ENCODE measurements at regions not wholly inside any gene's neighbourhood (a gene's known extent, or its start where the extent isn't known, plus 50 kb on each side); places are given as distances from the start of the nearest gene placed in this dataset.
"Not testable (repeated sequence)": the region's sequence is repeated elsewhere in the genome, so short reads cannot be mapped to it uniquely, and the experiment has no call there.

DNA sequence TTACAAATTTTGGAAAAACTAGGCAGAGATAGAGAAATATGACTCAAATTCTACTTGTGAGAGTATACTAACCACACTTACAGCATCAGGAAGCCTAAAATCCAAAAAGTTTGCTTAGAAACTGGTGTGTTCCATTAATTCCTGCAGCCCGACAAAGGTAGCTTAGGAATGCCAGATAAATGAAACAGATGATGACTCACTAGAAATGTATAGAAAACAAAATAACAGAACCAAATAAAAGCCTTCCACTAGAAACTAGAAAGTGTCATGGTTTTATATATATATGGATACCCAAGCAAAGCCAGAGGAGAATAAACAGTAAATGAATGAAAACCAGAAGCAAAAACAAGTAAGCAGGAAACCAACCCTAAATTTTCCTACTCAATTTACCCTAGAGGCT is 272.2 kb upstream of the PRDM9 start:
- no peak for DNase-seq (ENCODE audit: low read depth)

DNA sequence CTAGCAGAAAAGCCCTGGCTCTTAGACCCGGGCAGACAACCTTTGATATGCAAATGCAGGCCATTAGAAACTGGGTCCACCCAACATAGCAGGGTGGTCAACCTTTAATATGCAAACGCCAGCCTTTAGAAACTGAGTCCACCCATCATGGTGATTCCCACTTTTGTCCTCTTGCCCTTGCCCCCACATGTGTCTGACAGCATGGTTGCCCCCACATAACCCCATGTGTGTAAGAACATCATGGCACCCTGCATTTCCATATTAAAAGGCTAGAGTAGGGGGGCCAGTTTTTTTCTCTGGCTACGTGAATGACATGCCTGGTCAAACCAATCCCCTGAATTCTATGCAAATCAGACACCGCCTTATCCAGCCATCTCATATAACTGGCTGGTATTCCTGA is 273.2 kb upstream of the PRDM9 start:
- no peak for DNase-seq (ENCODE audit: low read depth)

DNA sequence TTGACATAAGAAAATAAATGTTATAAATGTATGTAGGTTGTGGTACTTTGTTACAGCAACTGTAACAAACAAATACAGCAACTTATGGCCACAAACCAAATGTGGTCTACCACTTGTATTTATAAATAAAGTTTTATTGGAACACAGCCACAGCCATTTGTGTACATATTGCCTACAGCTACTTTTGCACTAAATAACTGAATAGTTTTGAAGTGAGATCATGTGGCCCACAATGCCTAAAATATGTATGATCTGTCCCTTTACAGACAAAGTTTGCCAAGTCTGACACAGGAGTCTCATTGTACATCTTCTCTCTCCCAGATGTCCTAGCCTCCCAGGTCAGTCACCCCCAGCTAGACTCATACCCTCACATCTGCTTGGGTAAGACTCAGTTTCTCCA is 283.6 kb upstream of the PRDM9 start:
- DNase-seq (ENCODE audit: low read depth): no peak

DNA sequence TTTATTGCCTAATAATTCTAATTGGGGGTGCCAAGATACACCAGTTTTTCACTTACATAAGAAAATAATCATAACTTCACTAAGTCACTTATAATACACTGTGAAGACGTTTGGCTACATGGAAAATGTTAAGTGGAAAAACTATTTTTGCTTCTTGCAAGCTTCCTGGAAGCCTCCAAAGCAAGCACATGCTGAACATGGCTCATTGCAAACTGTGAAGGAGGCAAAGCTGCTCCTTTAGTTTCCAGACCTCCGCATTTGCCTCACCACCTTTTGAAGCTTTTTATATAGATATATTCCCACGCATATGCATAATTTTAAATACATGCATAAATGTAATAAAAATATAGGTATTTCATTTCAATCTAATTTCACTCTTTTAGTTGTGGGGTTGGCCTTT is 285.6 kb upstream of the PRDM9 start:
- no peak for DNase-seq (ENCODE audit: low read depth)

DNA sequence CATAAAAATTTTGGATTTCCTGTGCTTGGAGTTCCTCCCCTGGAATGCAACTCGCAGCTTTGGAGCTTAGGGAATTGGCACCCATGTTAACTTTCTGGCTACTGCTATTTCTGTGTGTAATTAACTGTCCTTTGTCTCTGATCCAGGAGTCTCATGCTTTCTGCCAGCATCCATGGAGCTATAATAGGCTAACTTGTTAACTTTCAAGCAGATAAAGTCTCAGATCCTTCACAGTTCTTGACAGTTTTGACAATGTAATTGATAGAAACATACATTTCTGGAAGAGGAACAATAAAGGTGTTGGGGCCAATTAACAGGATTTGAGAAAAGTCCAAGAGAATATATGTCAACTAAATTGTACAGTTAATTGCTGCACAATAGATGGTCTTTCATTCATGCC is 290.2 kb upstream of the PRDM9 start:
- no peak for DNase-seq (ENCODE audit: low read depth)

DNA sequence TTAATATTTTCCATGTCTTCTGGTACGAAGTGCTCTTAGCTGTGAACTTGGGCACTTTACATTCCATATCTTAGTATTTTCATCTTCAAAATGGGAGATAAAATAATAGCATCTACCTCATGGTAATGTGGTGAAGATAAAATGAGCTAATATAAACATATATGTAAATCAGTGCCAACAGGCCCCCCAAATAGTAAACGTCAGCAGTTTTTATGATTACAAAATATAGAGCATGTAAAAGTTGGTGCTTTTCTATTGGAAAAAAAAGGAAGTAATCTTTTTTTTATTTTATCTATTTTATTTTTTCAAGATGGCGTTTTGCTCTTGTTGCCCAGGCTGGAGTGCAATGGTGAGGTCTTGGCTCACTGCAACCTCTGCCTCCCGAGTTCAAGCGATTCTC is 291.1 kb upstream of the PRDM9 start:
- DNase-seq (ENCODE audit: low read depth): no peak

DNA sequence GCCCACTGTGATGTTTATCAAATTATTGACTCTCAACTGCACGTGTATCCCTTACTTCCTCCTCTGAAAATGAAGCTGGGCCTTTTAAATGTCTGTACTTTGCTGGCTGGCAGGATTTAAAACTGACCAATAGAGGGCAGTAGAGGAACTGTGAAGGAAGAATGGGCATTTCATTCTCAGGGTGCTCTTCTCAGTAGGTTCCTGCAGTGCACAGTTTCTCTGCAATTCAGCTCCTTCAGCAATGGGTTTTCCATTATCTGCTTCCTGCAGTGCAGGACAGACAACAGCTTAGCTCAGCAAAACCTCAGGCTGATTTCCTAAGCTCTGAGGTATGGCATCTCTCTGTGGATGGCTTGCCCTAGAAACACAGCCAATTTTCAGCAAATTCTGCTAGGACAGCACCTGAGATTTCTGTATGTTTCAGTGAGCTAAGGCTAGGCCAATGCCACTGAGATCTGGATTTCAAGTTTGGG is 298.4 kb upstream of the PRDM9 start:
- peak; percentile 18 for DNase-seq (ENCODE audit: low read depth)

DNA sequence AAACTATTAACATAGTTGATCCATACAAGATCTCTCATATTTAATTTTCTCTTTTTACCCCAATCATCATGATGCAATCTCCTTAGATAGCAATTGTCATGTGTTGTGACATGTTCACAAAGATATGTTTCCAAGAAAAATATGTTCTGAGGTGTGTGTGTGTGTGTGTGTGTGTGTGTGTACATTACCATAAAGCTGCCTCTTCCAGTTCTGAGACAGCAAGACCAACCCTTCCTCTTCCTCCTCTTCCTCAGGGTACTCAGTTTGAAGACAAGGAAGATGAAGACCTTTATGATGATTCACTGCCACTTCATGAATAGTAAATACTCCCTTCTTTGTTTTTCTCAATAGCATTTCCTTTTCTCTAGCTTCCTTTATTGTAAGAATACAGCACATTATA is 303.3 kb upstream of the PRDM9 start:
- DNase-seq (ENCODE audit: low read depth): no peak

DNA sequence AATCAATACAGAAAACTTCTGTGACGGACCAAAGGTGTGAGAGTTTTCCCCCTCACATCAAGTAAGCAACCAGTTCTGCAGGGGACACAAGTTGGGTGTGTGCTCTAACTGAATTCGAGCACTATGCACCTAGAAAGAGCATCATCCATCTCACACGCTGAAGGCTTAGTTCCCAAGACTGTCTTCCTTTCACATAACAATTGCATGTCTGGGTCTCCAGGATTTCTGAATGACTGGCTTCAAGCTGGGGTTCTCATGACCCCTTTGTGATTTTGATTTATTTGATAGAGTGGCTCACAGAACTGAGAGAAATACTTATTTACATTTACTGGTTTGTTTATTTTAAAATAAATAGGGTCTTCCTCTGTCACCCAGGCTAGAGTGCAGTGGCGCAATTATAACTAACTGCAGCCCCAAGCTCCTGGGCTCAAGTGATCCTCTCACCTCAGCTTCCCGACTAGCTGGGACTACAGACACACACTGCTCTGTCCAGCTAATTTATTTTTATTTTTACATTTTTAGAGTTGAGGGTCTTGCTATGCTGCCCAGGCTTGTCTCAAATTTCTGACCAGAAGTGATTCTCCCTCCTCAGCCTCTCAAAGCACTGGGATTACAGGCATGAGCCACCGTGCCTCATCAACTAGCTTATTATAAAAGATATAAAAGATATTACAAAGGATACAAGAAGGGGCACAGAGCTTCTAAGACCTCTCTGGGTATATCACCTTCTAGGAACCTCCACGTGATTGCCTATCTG is 316.7 kb upstream of the CDH12 start:
- no peak for DNase-seq (ENCODE audit: low read depth)

DNA sequence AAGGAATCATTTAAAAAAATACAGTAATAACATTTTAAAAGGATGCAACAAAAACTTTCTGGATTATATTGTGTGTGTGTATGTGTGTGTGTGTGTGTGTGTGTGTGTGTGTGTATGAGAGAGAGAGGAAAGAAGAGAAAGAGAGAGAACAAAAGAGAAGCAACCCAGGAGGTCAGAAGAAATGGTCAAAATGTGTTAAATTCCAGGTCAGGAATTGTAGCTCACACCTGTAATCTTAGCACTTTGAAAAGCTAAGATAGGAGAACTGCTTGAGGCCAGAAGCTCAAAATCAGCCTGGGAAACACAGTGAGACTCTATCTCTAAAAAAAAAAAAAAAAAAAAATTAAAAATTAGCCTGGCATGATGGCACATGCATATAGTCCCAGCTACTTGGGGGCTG is 311.8 kb upstream of the CDH12 start:
- DNase-seq (ENCODE audit: low read depth): no peak

DNA sequence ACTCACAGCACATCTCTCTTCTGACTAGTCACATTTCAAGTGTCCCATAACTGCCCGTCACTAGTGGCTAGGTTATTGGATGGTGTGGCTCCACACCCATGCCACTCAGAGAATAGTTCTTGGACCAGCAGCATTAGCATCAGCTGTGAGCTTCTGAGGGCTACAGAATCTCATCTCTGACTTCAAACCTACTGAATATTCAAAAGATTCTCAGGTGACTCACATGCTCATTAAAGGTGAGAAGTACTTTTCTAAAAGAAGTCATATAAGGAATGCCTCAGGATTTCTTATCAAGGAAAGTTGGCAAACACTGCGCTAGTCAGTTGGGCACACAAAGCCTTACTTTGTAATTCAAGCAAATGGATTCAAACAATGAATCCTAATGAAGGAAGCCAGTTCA is 305.0 kb upstream of the CDH12 start:
- DNase-seq (ENCODE audit: low read depth): no peak

DNA sequence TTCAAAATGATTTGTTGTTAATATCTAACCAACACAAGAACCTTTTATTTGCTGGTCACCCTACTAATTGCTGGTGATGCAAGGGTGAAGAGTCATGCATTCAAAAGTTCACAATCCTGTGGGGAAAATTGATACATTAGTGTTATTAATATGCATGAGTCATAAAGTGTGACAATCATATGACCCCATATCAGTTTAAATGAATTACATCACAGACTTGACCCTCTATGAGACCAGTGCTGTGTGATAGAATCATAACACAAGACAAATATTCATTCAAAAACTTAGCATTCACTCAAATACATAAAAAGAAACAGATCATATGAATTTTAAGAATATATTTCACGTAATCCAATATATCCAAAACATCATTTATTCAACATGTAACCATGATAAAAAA is 304.6 kb upstream of the CDH12 start:
- no peak for DNase-seq (ENCODE audit: low read depth)

DNA sequence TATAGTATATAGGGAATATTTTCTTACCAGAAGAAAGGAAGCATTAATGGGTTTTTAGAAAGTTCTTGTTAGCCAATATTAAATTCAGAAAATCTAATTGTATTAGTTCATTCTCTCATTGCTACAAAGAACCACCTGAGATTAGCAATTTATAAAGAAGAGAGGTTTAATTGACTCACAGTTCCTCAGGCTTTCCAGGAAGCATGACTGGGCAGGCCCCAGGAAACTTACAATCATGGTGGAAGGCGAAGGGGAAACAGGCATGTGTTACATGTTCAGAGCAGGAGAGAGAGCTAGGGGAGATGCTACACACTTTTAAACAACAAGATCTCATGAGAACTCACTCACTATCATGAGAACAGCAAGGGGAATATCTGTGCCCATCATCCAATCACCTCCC is 304.0 kb upstream of the CDH12 start:
- DNase-seq (ENCODE audit: low read depth): no peak

DNA sequence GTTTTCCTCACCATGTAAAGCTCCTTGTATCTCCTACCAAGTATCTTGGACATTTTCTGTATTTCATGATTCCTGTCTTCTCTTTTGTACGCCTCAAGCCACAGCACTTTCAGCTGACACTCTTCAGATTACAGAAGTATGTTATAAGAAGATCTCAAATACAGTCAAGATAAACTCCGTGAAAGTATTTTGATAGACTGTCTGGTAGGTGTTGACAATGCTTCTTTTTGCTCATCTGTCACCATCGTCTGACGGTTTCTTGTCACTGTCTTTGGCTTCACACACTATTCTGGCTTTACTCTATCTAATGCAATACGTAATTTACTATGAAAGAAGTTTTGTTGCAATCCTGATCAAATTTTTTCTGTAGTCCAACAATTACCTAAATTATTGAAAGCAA is 294.5 kb upstream of the CDH12 start:
- DNase-seq (ENCODE audit: low read depth): no peak

DNA sequence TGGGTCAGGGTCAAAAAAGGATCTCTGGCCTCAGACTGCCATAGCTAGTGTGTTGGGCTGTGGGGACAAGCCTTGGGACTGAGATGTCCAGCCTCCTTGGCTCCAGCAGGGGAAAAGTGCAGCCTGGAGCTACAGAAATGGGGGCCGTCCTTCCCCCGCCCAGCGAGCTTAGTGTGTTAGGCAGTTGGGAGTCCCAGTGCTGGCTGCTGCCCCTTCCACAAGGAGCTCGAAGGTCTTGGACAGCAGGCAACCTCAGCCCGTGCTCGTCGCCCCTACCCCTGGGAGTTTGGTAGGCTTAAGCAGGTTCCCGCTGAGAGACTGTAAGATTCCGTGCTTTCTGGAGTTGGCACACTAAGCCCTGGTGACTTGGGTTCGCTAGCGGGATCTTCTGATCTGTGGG is 293.0 kb upstream of the CDH12 start:
- no peak for DNase-seq (ENCODE audit: low read depth)

DNA sequence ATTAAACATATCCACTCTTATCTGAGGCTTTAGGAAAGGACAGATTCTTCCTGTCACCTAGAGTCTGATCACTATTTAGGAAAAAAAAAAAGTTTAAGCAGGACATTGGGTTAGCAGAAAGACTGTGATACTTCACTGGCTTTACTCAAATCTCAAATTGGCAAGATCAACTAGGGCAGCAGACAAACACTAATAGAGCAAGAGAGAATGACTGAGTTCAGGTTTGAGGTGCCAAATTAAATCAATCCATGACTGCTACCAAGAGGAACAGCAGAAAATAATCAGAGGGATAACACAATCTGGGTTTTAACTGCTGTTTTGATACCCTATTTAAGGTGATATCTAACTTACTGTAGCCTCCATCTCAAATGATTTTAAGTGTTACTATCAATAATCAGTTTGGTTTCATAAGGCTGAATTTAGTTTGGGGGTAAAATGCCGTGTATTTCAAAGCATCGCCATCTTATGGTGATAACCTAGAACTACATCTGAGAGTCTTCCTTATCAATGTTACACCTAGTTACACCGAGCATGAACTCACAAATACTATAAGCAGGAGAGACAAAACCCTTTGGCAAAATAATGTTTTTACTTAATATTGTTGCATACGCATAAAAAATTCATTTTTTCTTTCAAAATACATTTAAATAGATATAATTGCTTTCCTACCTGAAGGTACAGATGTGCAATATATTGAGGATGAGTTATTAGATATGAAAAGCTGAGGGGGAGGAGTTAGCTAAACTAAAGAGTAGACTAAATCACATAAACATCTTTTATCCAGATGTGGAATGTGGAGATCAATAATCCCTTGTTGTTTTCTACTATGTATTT is 286.4 kb upstream of the CDH12 start:
- DNase-seq (ENCODE audit: low read depth): no peak

DNA sequence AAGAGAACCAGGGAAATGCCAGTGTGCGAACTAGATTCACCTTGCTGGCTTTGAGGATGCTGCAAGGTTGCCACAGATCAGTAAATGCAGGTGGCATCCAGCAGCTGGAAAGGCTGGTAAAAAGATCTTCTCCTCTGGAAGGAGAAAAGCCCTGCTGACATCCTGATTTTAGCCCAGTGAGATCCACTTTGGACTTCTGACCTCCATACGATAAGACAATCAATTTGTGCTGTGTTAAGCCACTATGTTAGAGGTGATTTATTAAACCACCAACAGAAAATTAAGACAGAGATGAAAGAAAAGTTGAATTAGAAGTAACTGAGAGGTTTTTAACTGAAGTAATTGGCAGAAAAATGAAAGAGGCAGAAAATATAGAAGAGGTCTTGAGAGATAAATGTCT is 283.8 kb upstream of the CDH12 start:
- DNase-seq (ENCODE audit: low read depth): no peak

DNA sequence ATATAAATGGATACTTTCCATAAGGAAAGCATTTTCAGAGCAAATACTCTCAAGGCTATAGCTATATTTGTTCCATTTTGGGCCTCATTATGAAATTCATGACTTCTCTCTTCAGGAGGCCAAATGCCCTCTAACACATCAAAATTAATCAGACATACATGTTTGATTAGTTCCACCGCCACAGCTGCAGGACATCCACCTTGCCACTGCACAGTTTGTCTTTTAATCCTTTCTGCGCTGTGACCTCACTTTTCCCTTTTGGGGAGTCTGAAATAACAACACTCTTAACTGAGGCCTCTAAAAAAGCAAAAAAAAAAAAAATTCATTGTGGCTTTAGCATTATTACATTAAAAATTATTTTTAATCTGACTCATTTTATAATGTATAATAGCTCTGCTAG is 279.1 kb upstream of the CDH12 start:
- DNase-seq (ENCODE audit: low read depth): no peak

DNA sequence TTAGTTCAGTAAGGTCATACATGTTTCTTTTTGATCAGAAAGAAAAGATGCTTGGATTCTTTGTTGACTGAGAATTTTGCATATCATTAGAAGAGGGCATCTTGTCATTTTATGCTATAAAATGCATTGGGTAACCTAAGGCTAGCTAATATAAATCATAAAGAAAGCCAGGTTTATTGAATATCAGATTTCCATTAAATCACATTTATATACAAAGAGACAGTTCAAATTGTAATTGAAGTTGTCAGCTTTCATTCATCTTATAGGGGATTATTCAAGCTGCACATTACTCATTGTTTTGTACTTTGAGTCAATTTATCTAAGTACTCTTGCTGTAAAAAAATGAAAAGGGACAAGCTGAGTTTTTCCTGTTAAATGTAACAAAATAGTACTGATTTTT is 259.1 kb upstream of the CDH12 start:
- DNase-seq (ENCODE audit: low read depth): no peak

DNA sequence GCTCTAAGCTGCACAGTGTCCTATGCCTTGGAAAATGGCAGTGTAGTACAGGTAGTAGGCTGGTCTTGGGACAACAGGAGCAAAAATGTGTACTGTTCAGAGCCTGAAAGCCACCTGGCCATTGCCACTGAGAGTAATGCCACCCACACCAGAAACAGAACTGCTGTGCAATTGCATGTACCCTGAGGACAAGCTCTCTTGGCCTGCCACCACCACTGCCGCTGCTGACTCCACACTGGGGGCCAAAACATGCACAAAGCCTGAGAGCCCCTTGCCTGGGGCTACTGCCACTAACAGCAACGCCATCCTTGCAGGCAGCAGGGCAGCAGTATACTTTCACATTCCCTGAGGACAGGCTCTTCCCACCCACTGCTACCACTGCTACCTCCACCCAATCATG is 251.9 kb upstream of the CDH12 start:
- DNase-seq (ENCODE audit: low read depth): no peak

DNA sequence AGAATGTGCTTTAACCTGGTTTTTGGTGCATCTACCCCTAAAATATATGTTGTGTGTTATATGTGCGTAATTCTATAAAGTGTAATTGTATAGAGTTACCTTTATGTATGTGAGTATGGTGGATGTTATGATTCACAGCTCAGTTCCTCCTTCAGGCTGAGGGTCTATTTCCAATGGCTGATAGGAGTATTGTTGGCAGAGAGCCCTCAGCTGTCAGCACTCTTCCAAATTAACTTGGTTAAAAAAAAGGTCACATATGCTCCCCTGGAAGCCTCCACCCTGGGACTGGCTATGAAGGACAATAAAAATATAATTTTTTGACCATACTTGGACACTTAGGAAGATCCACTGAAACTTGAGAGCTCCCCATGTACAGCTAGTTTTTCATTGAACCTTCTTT is 250.4 kb upstream of the CDH12 start:
- no peak for DNase-seq (ENCODE audit: low read depth)

DNA sequence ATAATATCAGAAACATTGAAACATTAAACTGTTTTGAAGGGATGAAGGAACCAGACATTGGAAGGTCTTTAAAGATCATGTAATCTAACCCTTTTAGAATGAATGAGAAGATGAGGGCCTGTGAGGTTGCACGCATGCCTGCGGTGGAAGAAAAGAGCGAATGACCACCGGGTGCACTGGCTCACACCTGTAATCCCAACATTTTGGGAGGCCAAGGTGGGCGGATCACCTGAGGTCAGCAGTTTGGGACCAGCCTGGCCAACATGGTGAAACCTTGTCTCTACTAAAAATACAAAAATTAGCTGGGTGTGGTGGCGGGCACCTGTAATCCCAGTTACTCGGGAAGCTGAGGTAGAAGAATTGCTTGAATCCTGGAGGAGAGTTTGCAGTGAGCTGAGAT is 242.3 kb upstream of the CDH12 start:
- not testable (repeated sequence) for DNase-seq (ENCODE audit: low read depth)

DNA sequence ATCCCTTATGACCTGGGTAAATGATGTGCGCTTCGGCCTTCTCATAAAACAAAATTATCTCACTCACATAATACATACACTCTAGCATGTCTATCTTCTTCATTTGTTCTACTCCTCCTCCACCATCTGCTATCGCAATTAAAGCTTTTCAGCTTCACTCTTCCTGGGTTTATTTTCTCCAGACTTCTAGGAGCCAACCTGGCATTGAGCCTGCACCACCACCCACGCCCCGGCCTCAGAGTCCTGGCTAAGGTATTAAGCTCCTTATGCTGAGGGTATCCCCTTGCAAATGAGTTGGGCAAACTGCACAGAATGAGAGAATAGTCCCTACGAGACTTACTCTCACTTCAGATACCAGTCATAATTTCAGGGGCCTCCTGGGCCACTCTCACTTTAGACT is 236.1 kb upstream of the CDH12 start:
- no peak for DNase-seq (ENCODE audit: low read depth)

Data from Daoy (cell line).